ENCODE measurements at regions not wholly inside any gene's neighbourhood (a gene's known extent, or its start where the extent isn't known, plus 50 kb on each side); places are given as distances from the start of the nearest gene placed in this dataset.
A peak's percentile ranks its signal among the peaks of the same experiment; 100 is the strongest.

- no peak for DNase-seq
Observed at GRCh38 chr19:29372091-29372415, 153.7 kb upstream of the VSTM2B start.

- DNase-seq, result no peak
Observed at GRCh38 chr19:29372461-29372860, 153.3 kb upstream of the VSTM2B start.

GRCh38 chr19:29372921-29373797 lies 152.6 kb upstream of the VSTM2B start:
- no peak for DNase-seq

GRCh38 chr19:29375429-29376119 lies 150.2 kb upstream of the VSTM2B start:
- DNase-seq, result no peak

- no peak for DNase-seq
Observed at GRCh38 chr19:29376855-29377354, 148.9 kb upstream of the VSTM2B start.

GRCh38 chr19:29378126-29378525 lies 147.7 kb upstream of the VSTM2B start:
- no peak for DNase-seq

- DNase-seq, result peak in 8 of 56 donors; percentile 13 to 53 (median 38)
Observed at GRCh38 chr19:29378543-29379080, 147.2 kb upstream of the VSTM2B start.

GRCh38 chr19:29379257-29380021 lies 146.4 kb upstream of the VSTM2B start:
- no peak for DNase-seq

GRCh38 chr19:29380581-29380980 lies 145.2 kb upstream of the VSTM2B start:
- DNase-seq, result no peak

GRCh38 chr19:29381353-29382203 lies 144.2 kb upstream of the VSTM2B start:
- no peak for DNase-seq

GRCh38 chr19:29383696-29384095 lies 142.1 kb upstream of the VSTM2B start:
- DNase-seq, result no peak

- DNase-seq, result no peak
Observed at GRCh38 chr19:29384656-29385055, 141.1 kb upstream of the VSTM2B start.

GRCh38 chr19:29385191-29385795 lies 140.5 kb upstream of the VSTM2B start:
- DNase-seq, result peak in 8 of 56 donors; percentile 3 to 59 (median 24)

GRCh38 chr19:29386970-29387369 lies 138.8 kb upstream of the VSTM2B start:
- no peak for DNase-seq

GRCh38 chr19:29387586-29387985 lies 138.2 kb upstream of the VSTM2B start:
- no peak for DNase-seq

GRCh38 chr19:29389495-29389894 lies 136.3 kb upstream of the VSTM2B start:
- no peak for DNase-seq

GRCh38 chr19:29390742-29391141 lies 135.1 kb upstream of the VSTM2B start:
- DNase-seq, result no peak

GRCh38 chr19:29393915-29394460 lies 131.8 kb upstream of the VSTM2B start:
- no peak for DNase-seq

GRCh38 chr19:29395111-29395733 lies 130.6 kb upstream of the VSTM2B start:
- DNase-seq, result no peak

Measured in nucleus accumbens (tissue), 56 donors.